ENCODE measurements at regions not wholly inside any gene's neighbourhood (a gene's known extent, or its start where the extent isn't known, plus 50 kb on each side); places are given as distances from the start of the nearest gene placed in this dataset.

DNA sequence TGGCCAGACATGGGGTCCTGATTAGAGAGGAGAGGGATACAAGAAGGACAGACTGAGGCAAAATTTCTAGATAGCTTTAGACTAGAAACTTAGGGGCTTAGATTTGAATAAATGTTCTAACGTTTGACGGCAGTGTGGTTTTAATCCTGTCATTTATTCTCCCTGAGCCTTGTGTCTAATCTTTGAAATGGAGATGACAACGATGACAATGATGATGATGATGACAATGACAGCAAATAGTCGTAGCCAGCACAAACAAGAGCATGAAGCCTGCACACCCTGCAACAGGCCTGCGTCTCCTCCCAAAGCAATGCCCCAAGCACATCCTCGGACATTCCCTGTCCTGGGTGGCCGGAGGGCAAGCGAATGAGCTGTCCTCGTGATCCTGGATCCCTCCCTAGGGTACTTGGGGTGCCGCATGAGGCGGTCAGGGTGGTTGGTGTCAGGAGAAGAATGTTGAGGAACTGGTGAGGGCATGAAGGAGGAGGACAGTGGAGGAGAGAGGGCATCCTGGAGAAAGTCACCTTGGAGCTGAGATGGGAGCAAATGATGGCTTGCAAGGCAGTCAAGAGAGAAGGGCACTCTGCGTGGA is 502.1 kb upstream of the B3GAT1 start:
- Histone ChIP-seq H4K91ac (ENCODE audit: insufficient read length, low read depth, low read length) (no peak overlapping the region), H2BK12ac (ENCODE audit: insufficient read length, low read depth, low read length) (no peak overlapping the region), H3K27ac (ENCODE audit: insufficient read length, low read depth, low read length) (no peak overlapping the region), H3K9ac (ENCODE audit: extremely low read depth, insufficient read length, low read length) (no peak overlapping the region), H3K56ac (ENCODE audit: insufficient read length, low read depth, low read length) (no peak overlapping the region), H3K4me1 (ENCODE audit: insufficient read depth, low read length) (no peaks in the 10 kb centered on the region), H3K9me3 (ENCODE audit: control insufficient read depth, low read depth, low read length) (no peaks in the 10 kb centered on the region), H3K27me3 (ENCODE audit: insufficient read depth, low read length) (no peaks in the 10 kb centered on the region), H3K79me2 (ENCODE audit: insufficient read depth, low read length) (no peaks in the 10 kb centered on the region), H3K14ac (ENCODE audit: insufficient read depth, low read length) (no peak overlapping the region), H2AK5ac (ENCODE audit: insufficient read length, low read length) (no peak overlapping the region), H2AFZ (ENCODE audit: low read length) (no peak overlapping the region), H2BK5ac (ENCODE audit: insufficient read length, low read length) (no peak overlapping the region), H3K4me2 (ENCODE audit: insufficient read depth, insufficient read length, low read length) (no peak overlapping the region), H4K8ac (replicated peaks; ENCODE audit: insufficient read length, low read depth, low read length) (no peak overlapping the region), H3T11ph (ENCODE audit: low read length) (no peak overlapping the region), H4K5ac (ENCODE audit: insufficient read length, low read depth, low read length) (no peak overlapping the region), H2BK20ac (ENCODE audit: low read depth, low read length, poor library complexity, severe bottlenecking) (no peak overlapping the region), H2BK15ac (ENCODE audit: low read depth, low read length) (no peak overlapping the region), H3K79me1 (ENCODE audit: insufficient read depth, low read depth, low read length, poor library complexity, severe bottlenecking) (no peaks in the 10 kb centered on the region), H3K18ac (ENCODE audit: insufficient read length, low read depth, low read length) (no peak overlapping the region), H4K20me1 (ENCODE audit: control insufficient read depth, insufficient read depth, insufficient read length) (no peaks in the 10 kb centered on the region), H2BK120ac (ENCODE audit: low read depth, low read length, poor library complexity, severe bottlenecking) (no peak overlapping the region), H3K4ac (ENCODE audit: low read depth, low read length) (no peak overlapping the region), H3K23ac (ENCODE audit: insufficient read length, low read depth, low read length) (no peak overlapping the region), H3K23me2 (ENCODE audit: insufficient read length, low read depth, low read length, poor library complexity, severe bottlenecking) (no peaks in the 10 kb centered on the region)
- Mint-ChIP-seq H3K4me1 (no peaks in the 10 kb centered on the region), H3K9me3 (no peaks in the 10 kb centered on the region), H3K4me3 (no peak overlapping the region), H3K36me3 (ENCODE audit: insufficient read depth in 1 of 3, low read depth in 3 of 3) (no peaks in the 10 kb centered on the region), H3K27me3 (ENCODE audit: low read depth) (peaks cover 11% of the 10 kb centered on the region), H3K27ac (no peak overlapping the region)
- TF ChIP-seq, protein P1, sequence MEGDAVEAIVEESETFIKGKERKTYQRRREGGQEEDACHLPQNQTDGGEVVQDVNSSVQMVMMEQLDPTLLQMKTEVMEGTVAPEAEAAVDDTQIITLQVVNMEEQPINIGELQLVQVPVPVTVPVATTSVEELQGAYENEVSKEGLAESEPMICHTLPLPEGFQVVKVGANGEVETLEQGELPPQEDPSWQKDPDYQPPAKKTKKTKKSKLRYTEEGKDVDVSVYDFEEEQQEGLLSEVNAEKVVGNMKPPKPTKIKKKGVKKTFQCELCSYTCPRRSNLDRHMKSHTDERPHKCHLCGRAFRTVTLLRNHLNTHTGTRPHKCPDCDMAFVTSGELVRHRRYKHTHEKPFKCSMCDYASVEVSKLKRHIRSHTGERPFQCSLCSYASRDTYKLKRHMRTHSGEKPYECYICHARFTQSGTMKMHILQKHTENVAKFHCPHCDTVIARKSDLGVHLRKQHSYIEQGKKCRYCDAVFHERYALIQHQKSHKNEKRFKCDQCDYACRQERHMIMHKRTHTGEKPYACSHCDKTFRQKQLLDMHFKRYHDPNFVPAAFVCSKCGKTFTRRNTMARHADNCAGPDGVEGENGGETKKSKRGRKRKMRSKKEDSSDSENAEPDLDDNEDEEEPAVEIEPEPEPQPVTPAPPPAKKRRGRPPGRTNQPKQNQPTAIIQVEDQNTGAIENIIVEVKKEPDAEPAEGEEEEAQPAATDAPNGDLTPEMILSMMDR (conservative IDR thresholded peaks at IDR 0.05) = no peak
- no peak for DNase-seq
- no CpG with 5 or more reads among the region's 12 CpGs for WGBS (ENCODE audit: extremely low coverage, insufficient read length, low lambda C conversion rate)
